Body of pancreas (tissue), 4 donors: ENCODE measurements at regions not wholly inside any gene's neighbourhood (a gene's known extent, or its start where the extent isn't known, plus 50 kb on each side); places are given as distances from the start of the nearest gene placed in this dataset.

Experiments used
- POLR2A ChIP-seq, 3 donors: fragments of 450-650 bp; IDR thresholded peaks; one replicate each; pipeline ENCODE4 v1.6.1; 2016; ENCODE audit warnings: antibody characterized with exemption in 3 of 3, mild to moderate bottlenecking in 2 of 3
- TF ChIP-seq, protein P1 (sequence below), 7 experiments: fragments of 450-650 bp in 4 of 7; fragments of 200-600 bp in 3 of 7; sonication (generic) in 3 of 7; IDR thresholded peaks; one replicate each; pipeline ENCODE4 v1.5.1; 2016 to 2019; ENCODE audit warnings: antibody characterized with exemption in 7 of 7

GRCh38 chr15:92294759-92295158 lies 98.9 kb upstream of the ST8SIA2 start:
- TF ChIP-seq, protein P1, sequence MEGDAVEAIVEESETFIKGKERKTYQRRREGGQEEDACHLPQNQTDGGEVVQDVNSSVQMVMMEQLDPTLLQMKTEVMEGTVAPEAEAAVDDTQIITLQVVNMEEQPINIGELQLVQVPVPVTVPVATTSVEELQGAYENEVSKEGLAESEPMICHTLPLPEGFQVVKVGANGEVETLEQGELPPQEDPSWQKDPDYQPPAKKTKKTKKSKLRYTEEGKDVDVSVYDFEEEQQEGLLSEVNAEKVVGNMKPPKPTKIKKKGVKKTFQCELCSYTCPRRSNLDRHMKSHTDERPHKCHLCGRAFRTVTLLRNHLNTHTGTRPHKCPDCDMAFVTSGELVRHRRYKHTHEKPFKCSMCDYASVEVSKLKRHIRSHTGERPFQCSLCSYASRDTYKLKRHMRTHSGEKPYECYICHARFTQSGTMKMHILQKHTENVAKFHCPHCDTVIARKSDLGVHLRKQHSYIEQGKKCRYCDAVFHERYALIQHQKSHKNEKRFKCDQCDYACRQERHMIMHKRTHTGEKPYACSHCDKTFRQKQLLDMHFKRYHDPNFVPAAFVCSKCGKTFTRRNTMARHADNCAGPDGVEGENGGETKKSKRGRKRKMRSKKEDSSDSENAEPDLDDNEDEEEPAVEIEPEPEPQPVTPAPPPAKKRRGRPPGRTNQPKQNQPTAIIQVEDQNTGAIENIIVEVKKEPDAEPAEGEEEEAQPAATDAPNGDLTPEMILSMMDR (IDR thresholded peaks at IDR 0.05): no peak
- TF ChIP-seq POLR2A (IDR thresholded peaks at IDR 0.05): no peak
